GM21390 (cell line): ENCODE measurements at regions not wholly inside any gene's neighbourhood (a gene's known extent, or its start where the extent isn't known, plus 50 kb on each side); places are given as distances from the start of the nearest gene placed in this dataset.

ENCODE experiments used
- ATAC-seq: cut with Tn5 transposase; IDR thresholded peaks from one replicate; pipeline ENCODE4 v1.9.1; 2021; ENCODE audit not compliant: unreplicated experiment

- ATAC-seq, result no peak
These were observed 132.1 kb upstream of the ZMIZ1 start for GRCh38 chr10:78936412-78937342.

- no peak for ATAC-seq
These were observed 131.4 kb upstream of the ZMIZ1 start for GRCh38 chr10:78937393-78937792.

- ATAC-seq, result no peak
These were observed 130.7 kb upstream of the ZMIZ1 start for GRCh38 chr10:78937800-78938694.

GRCh38 chr10:78938695-78939672 lies 129.8 kb upstream of the ZMIZ1 start:
- no peak for ATAC-seq

GRCh38 chr10:78942091-78942501 lies 126.7 kb upstream of the ZMIZ1 start:
- no peak for ATAC-seq

DNA sequence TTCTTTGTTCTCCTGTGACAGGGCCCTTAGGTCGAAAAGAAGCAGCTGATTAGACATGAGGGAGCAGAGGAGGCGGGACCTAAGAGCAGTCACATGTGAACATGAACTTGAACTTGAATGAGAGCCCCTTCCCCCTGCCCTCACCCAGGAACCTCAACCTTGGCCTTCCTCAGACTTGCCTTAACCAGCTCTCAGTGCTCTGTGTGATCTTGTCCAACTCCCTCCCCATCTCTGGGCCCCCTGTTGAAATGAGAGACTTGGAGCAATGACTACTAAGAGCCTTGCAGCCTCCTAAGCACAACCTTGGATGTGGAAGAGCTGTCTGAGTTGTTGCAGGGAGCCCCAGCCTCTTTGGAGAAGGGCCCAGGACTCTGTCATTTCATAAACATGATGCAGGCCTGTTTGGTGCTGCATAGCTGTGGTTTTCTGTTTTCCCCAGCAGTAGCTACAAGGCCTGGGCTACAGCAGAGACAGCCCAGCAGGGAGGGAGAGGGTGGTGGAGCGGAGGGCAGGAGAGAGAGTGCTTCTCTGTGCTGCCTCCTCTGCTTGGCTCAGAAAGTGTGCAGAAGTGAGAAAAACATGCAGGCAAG lies 123.9 kb upstream of the ZMIZ1 start:
- ATAC-seq, result no peak

DNA sequence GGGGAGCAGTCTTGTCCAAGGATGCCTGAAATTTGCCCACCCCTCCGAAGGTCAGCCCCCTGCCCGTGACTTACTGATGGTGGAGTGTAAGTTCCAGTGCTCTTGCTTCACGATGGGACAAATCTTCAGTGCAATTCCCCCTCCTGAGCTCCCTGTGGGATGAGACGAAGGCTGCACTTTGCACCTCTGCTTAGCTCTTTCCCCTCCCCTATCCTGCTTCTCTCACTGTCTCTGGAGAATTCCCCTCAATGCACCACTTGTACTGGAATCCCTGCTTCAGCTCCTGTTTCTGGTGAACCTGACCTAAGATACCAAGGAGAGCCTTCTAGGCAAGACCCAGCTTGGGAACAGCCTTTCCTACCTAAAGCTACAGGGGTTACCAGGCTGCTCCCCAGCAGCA lies 122.9 kb upstream of the ZMIZ1 start:
- no peak for ATAC-seq

DNA sequence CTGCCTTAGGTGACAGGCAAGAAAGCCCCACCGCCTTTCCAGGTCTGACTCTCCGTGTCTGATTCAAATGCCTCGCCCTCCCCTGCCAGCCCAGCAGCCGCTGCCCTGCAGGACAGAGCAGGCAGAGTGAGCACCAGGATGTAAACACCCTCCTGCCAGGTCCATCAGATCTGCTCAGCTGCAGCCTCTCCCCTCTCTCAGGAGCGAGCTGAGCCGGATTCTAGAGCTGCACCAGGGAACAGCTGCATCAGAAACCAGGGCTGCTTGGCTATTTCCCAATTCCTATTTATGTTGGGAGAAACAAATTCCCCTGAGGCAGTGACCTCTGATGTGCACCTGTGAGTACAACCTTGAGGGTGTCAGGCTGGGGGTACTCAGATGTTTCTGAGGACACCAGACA lies 121.5 kb upstream of the ZMIZ1 start:
- no peak for ATAC-seq

- no peak for ATAC-seq
These were observed 121.0 kb upstream of the ZMIZ1 start for GRCh38 chr10:78947733-78948132.

DNA sequence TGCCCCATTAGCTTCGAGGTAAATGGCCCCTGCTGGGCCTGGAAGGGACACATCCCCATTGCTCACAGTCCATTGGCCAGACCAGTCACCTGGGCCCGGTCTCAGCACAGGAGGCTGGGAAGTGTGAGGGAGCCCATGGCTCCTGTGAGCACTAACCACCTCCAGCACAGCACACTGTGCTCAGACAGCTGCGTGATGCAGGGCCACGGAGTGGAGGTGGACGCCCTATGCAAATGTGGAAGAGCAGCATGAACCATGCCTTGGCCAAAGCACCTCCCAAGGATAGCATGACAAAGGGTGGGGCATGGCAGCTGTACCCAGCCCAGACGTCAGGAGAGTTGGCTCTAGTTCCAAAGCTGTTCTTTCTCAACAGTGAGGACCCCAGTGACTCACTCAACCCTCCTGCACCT lies 120.1 kb upstream of the ZMIZ1 start:
- no peak for ATAC-seq

GRCh38 chr10:78950656-78951587 lies 117.8 kb upstream of the ZMIZ1 start:
- ATAC-seq, result no peak

- ATAC-seq, result no peak
These were observed 116.7 kb upstream of the ZMIZ1 start for GRCh38 chr10:78952030-78952429.

GRCh38 chr10:78952686-78953085 lies 116.1 kb upstream of the ZMIZ1 start:
- ATAC-seq, result no peak

- ATAC-seq, result no peak
These were observed 115.5 kb upstream of the ZMIZ1 start for GRCh38 chr10:78953113-78953798.

- ATAC-seq, result no peak
These were observed 114.9 kb upstream of the ZMIZ1 start for GRCh38 chr10:78953799-78954297.

DNA sequence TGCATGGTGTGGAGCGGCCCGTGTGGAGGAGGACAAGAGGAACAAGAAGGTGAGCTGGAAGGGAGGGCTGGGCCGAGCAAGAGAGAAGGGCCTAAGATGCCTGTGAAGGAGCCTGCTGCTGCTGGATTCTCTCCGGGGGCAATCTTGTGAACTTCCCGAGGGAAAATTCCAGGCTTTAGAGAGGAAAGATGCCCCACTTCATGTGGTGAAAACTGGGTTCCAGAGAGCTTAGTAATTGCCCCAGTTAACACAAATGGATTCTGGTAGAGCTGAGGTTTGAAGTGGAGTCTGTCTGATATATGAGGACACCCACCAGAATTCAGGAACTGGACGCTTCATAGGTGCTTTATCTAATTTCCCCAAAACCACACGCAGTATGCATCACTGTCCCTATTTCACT lies 114.1 kb upstream of the ZMIZ1 start:
- ATAC-seq, result no peak

DNA sequence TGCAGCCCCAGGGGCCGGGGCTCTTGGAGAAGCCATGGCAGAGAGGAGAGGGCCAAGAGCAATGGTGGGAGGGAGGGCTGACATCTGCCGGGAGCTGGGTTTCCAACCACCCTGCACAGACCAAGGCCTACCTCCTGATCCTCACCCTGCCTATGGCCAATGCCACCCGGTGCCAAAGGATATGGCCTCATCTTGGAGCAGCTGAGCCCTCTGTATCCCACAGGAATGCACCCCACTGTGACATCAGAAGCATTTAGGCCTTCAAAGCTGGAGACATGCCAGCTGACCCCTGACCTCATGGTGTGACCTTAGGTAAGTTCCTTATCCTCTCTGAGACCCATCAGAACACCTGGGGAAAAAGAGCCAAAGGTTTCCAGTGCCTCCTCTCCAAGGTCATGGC lies 113.6 kb upstream of the ZMIZ1 start:
- ATAC-seq, result no peak

DNA sequence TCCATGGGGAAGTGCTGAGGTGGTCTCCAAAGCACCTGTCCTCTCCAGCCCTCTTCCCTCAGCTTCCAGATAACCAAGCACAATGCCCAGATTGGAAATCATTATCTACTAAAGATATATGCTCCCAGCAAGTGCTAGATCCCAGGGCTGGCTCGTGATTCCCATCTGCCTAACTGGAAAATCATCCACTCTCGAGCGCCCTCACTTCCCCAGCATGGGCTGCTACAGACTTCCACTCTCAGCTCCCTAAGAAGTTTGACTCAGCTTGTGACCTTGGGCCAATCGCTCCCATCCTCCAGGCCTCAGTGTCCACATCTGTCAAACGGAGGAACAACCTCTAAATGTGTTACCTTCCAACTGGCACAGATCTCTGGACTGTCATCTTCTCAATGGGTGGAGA lies 112.4 kb upstream of the ZMIZ1 start:
- no peak for ATAC-seq
